SU-DHL-6 (cell line): ENCODE measurements at regions not wholly inside any gene's neighbourhood (a gene's known extent, or its start where the extent isn't known, plus 50 kb on each side); places are given as distances from the start of the nearest gene placed in this dataset.

Experiments used
- H2AFZ ChIP-seq: fragments of 200-600 bp; sonication (generic); 2 replicates; pipeline ENCODE4 v1.6.1; 2014; ENCODE audit warnings: low read depth, mild to moderate bottlenecking, moderate library complexity, mixed read lengths, antibody characterized with exemption, low read length; ENCODE audit not compliant: severe bottlenecking
- H3F3A ChIP-seq: fragments of 200-600 bp; shearing (Covaris generic); 2 replicates; pipeline ENCODE4 v1.6.0; 2016; ENCODE audit warnings: antibody characterized with exemption, mild to moderate bottlenecking; ENCODE audit not compliant: insufficient read depth
- H3K27ac ChIP-seq: fragments of 200-600 bp; sonication (generic); 2 replicates; pipeline ENCODE4 v1.5.1; 2016; ENCODE audit warnings: low read depth, mild to moderate bottlenecking, low read length, moderate library complexity, mixed read lengths
- H3K27me3 ChIP-seq: fragments of 200-600 bp; sonication (generic), shearing (Covaris generic); 2 replicates; pipeline ENCODE4 v1.6.0; 2014; ENCODE audit warnings: mild to moderate bottlenecking, low read length
- H3K36me3 ChIP-seq: fragments of 200-600 bp; sonication (generic); 2 replicates; pipeline ENCODE4 v1.6.1; 2014; ENCODE audit warnings: mild to moderate bottlenecking, low read length, mixed read lengths
- H3K4me2 ChIP-seq: fragments of 300-600, 200-600 bp; shearing (Covaris generic), sonication (generic); 2 replicates; pipeline ENCODE4 v1.6.0; 2014; ENCODE audit warnings: low read length, low read depth, mild to moderate bottlenecking; ENCODE audit not compliant: poor library complexity, severe bottlenecking
- H3K4me3 ChIP-seq: fragments of 200-600 bp; sonication (generic); 2 replicates; pipeline ENCODE4 v1.5.1; 2014; ENCODE audit warnings: antibody characterized with exemption, low read length, mild to moderate bottlenecking, mixed read lengths; ENCODE audit not compliant: insufficient read depth, poor library complexity, severe bottlenecking
- H3K79me2 ChIP-seq: fragments of 200-600 bp; sonication (generic); 2 replicates; pipeline ENCODE4 v1.6.1; 2014; ENCODE audit warnings: mild to moderate bottlenecking, low read length, moderate library complexity; ENCODE audit not compliant: insufficient read depth
- H3K9ac ChIP-seq: fragments of 200-600 bp; sonication (generic); 2 replicates; pipeline ENCODE4 v1.7.0; 2014; ENCODE audit warnings: mild to moderate bottlenecking, low read length
- H3K9me2 ChIP-seq: fragments of 200-600 bp; sonication (generic); replicated peaks from 2 replicates; pipeline ENCODE4 v1.6.1; 2014; ENCODE audit warnings: low read length; ENCODE audit not compliant: insufficient read depth
- H3K9me3 ChIP-seq: fragments of 200-600 bp; sonication (generic); 2 replicates; pipeline ENCODE4 v1.6.1; 2014; ENCODE audit warnings: low read length, mixed read lengths; ENCODE audit not compliant: insufficient read depth
- H4K20me1 ChIP-seq: fragments of 200-600 bp; sonication (generic); 2 replicates; pipeline ENCODE4 v1.6.1; 2014; ENCODE audit warnings: low read depth, mild to moderate bottlenecking, antibody characterized with exemption, low read length, moderate library complexity, mixed read lengths
- CTCF ChIP-seq: fragments of 200-600 bp; sonication (generic); IDR thresholded peaks from one replicate; pipeline ENCODE4 v1.5.1; 2017; ENCODE audit warnings: antibody characterized with exemption, mild to moderate bottlenecking, low read length, moderate library complexity; ENCODE audit not compliant: insufficient read depth, poor library complexity, severe bottlenecking
- EZH2phosphoT487 ChIP-seq: fragments of 200-600 bp; sonication (generic), shearing (Covaris generic); conservative IDR thresholded peaks from 2 replicates; pipeline ENCODE4 v1.6.1; 2018; ENCODE audit warnings: mild to moderate bottlenecking, antibody characterized with exemption, low read length, moderate library complexity, mixed read lengths

GRCh38 chr15:36177590-36178302, 401.7 kb upstream of the CDIN1 start:
- no peaks in the 10 kb centered on the region for H3K9me3 ChIP-seq
- no peaks in the 10 kb centered on the region for H3K36me3 ChIP-seq
- no peak overlapping the region for H3K27ac ChIP-seq
- H3K79me2 ChIP-seq: no peaks in the 10 kb centered on the region
- H2AFZ ChIP-seq: no peak overlapping the region
- H3F3A ChIP-seq: no peaks in the 10 kb centered on the region
- H3K4me2 ChIP-seq: no peak overlapping the region
- no peaks in the 10 kb centered on the region for H4K20me1 ChIP-seq
- H3K4me3 ChIP-seq: no peak overlapping the region
- H3K27me3 ChIP-seq: no peaks in the 10 kb centered on the region
- H3K9me2 ChIP-seq: no peaks in the 10 kb centered on the region
- TF ChIP-seq CTCF (no peak), EZH2phosphoT487 (no peak)
- H3K9ac ChIP-seq: no peak overlapping the region

- H3K9me2 ChIP-seq: no peaks in the 10 kb centered on the region
- TF ChIP-seq EZH2phosphoT487 (no peak), CTCF (no peak)
- H3K4me2 ChIP-seq: no peak overlapping the region
- no peak overlapping the region for H3K9ac ChIP-seq
- H3K4me3 ChIP-seq: no peak overlapping the region
- no peaks in the 10 kb centered on the region for H3K36me3 ChIP-seq
- no peak overlapping the region for H3K27ac ChIP-seq
- H3K27me3 ChIP-seq: no peaks in the 10 kb centered on the region
- H3K79me2 ChIP-seq: no peaks in the 10 kb centered on the region
- no peaks in the 10 kb centered on the region for H3K9me3 ChIP-seq
- no peaks in the 10 kb centered on the region for H4K20me1 ChIP-seq
- H2AFZ ChIP-seq: no peak overlapping the region
- no peaks in the 10 kb centered on the region for H3F3A ChIP-seq
These were observed 401.2 kb upstream of the CDIN1 start for GRCh38 chr15:36178303-36178633.

- no peak overlapping the region for H2AFZ ChIP-seq
- no peaks in the 10 kb centered on the region for H3K36me3 ChIP-seq
- H3K27me3 ChIP-seq: no peaks in the 10 kb centered on the region
- TF ChIP-seq EZH2phosphoT487 (no peak), CTCF (no peak)
- no peak overlapping the region for H3K4me2 ChIP-seq
- H3F3A ChIP-seq: no peaks in the 10 kb centered on the region
- H3K27ac ChIP-seq: no peak overlapping the region
- H3K9ac ChIP-seq: no peak overlapping the region
- H3K9me3 ChIP-seq: no peaks in the 10 kb centered on the region
- no peaks in the 10 kb centered on the region for H3K9me2 ChIP-seq
- H3K79me2 ChIP-seq: no peaks in the 10 kb centered on the region
- H4K20me1 ChIP-seq: no peaks in the 10 kb centered on the region
- no peak overlapping the region for H3K4me3 ChIP-seq
These were observed 396.2 kb upstream of the CDIN1 start for GRCh38 chr15:36183201-36183600.
